T-helper 1 cell treated with Interleukin-12 subunit alpha and Interleukin-12 subunit beta and Interleukin-4 antibody, amounts not matched to agents 30 μg/mL and 1 μg/mL, for 36 hours (primary cell): ENCODE measurements at regions not wholly inside any gene's neighbourhood (a gene's known extent, or its start where the extent isn't known, plus 50 kb on each side); places are given as distances from the start of the nearest gene placed in this dataset.

ENCODE experiments used
- H3K27ac Mint-ChIP-seq: one replicate; pipeline ENCODE4 v1.8.0; 2021; ENCODE audit warnings: mild to moderate bottlenecking, mixed read lengths
- H3K27me3 Mint-ChIP-seq: one replicate; pipeline ENCODE4 v1.8.0; 2021; ENCODE audit warnings: low read depth, mixed read lengths
- H3K36me3 Mint-ChIP-seq: one replicate; pipeline ENCODE4 v1.8.0; 2021; ENCODE audit warnings: low read depth, mixed read lengths
- H3K4me1 Mint-ChIP-seq: one replicate; pipeline ENCODE4 v1.8.0; 2021; ENCODE audit warnings: low read depth, mixed read lengths
- H3K4me3 Mint-ChIP-seq: one replicate; pipeline ENCODE4 v1.8.0; 2021; ENCODE audit warnings: mild to moderate bottlenecking, moderate library complexity, mixed read lengths
- H3K9me3 Mint-ChIP-seq: one replicate; pipeline ENCODE4 v1.8.0; 2021; ENCODE audit warnings: mixed read lengths

DNA sequence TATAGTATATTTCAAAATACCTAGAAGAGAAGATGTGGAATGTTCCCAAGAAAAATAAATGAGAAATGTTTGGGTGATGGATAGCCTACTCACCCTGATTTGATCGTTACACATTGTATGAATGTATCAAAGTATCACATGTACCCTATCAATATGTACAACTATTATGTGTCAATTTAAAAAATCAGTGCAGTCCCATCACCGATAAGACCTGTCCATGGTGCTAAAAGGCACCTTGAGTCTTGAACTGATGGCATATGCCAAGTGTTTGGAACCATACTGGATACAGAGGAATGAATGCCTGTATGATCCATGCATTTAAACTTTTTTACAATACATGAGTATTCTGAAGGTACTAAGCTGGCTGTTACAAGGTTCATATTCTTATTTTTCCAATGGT is 50.2 kb upstream of the ZNF835 start:
- Mint-ChIP-seq H3K36me3 (peaks cover 1% of the 10 kb centered on the region), H3K4me3 (no peak overlapping the region), H3K9me3 (peaks cover 77% of the 10 kb centered on the region), H3K27me3 (no peaks in the 10 kb centered on the region), H3K4me1 (no peaks in the 10 kb centered on the region), H3K27ac (no peak overlapping the region)
